ENCODE measurements at regions not wholly inside any gene's neighbourhood (a gene's known extent, or its start where the extent isn't known, plus 50 kb on each side); places are given as distances from the start of the nearest gene placed in this dataset.
"Not testable (repeated sequence)": the region's sequence is repeated elsewhere in the genome, so short reads cannot be mapped to it uniquely, and the experiment has no call there.

- not testable (repeated sequence) for TF ChIP-seq CTCF (IDR thresholded peaks at IDR 0.05); CBFB (CRISPR knock-in tag; IDR thresholded peaks at IDR 0.05; ENCODE audit: low read depth); ZSCAN18 (CRISPR knock-in tag; IDR thresholded peaks at IDR 0.05); JUN (CRISPR knock-in tag; IDR thresholded peaks at IDR 0.05); ZNF423 (CRISPR knock-in tag; IDR thresholded peaks at IDR 0.05)
- TF ChIP-seq, protein P1, sequence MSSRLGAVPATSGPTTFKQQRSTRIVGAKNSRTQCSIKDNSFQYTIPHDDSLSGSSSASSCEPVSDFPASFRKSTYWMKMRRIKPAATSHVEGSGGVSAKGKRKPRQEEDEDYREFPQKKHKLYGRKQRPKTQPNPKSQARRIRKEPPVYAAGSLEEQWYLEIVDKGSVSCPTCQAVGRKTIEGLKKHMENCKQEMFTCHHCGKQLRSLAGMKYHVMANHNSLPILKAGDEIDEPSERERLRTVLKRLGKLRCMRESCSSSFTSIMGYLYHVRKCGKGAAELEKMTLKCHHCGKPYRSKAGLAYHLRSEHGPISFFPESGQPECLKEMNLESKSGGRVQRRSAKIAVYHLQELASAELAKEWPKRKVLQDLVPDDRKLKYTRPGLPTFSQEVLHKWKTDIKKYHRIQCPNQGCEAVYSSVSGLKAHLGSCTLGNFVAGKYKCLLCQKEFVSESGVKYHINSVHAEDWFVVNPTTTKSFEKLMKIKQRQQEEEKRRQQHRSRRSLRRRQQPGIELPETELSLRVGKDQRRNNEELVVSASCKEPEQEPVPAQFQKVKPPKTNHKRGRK (CRISPR knock-in tag; IDR thresholded peaks at IDR 0.05; ENCODE audit: borderline replicate concordance) = not testable (repeated sequence)
- TF ChIP-seq, protein P2, sequence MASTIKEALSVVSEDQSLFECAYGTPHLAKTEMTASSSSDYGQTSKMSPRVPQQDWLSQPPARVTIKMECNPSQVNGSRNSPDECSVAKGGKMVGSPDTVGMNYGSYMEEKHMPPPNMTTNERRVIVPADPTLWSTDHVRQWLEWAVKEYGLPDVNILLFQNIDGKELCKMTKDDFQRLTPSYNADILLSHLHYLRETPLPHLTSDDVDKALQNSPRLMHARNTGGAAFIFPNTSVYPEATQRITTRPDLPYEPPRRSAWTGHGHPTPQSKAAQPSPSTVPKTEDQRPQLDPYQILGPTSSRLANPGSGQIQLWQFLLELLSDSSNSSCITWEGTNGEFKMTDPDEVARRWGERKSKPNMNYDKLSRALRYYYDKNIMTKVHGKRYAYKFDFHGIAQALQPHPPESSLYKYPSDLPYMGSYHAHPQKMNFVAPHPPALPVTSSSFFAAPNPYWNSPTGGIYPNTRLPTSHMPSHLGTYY (CRISPR knock-in tag; IDR thresholded peaks at IDR 0.05) = not testable (repeated sequence)
- TF ChIP-seq, protein P3, sequence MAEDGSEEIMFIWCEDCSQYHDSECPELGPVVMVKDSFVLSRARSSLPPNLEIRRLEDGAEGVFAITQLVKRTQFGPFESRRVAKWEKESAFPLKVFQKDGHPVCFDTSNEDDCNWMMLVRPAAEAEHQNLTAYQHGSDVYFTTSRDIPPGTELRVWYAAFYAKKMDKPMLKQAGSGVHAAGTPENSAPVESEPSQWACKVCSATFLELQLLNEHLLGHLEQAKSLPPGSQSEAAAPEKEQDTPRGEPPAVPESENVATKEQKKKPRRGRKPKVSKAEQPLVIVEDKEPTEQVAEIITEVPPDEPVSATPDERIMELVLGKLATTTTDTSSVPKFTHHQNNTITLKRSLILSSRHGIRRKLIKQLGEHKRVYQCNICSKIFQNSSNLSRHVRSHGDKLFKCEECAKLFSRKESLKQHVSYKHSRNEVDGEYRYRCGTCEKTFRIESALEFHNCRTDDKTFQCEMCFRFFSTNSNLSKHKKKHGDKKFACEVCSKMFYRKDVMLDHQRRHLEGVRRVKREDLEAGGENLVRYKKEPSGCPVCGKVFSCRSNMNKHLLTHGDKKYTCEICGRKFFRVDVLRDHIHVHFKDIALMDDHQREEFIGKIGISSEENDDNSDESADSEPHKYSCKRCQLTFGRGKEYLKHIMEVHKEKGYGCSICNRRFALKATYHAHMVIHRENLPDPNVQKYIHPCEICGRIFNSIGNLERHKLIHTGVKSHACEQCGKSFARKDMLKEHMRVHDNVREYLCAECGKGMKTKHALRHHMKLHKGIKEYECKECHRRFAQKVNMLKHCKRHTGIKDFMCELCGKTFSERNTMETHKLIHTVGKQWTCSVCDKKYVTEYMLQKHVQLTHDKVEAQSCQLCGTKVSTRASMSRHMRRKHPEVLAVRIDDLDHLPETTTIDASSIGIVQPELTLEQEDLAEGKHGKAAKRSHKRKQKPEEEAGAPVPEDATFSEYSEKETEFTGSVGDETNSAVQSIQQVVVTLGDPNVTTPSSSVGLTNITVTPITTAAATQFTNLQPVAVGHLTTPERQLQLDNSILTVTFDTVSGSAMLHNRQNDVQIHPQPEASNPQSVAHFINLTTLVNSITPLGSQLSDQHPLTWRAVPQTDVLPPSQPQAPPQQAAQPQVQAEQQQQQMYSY (CRISPR knock-in tag; IDR thresholded peaks at IDR 0.05) = not testable (repeated sequence)
- TF ChIP-seq, protein P4, sequence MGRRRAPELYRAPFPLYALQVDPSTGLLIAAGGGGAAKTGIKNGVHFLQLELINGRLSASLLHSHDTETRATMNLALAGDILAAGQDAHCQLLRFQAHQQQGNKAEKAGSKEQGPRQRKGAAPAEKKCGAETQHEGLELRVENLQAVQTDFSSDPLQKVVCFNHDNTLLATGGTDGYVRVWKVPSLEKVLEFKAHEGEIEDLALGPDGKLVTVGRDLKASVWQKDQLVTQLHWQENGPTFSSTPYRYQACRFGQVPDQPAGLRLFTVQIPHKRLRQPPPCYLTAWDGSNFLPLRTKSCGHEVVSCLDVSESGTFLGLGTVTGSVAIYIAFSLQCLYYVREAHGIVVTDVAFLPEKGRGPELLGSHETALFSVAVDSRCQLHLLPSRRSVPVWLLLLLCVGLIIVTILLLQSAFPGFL (CRISPR knock-in tag; IDR thresholded peaks at IDR 0.05; ENCODE audit: borderline replicate concordance) = not testable (repeated sequence)
- TF ChIP-seq, protein P5, sequence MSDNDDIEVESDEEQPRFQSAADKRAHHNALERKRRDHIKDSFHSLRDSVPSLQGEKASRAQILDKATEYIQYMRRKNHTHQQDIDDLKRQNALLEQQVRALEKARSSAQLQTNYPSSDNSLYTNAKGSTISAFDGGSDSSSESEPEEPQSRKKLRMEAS (CRISPR knock-in tag; IDR thresholded peaks at IDR 0.05) = not testable (repeated sequence)
Measured at GRCh38 chr9:38944881-38945449, 225.0 kb upstream of the FAM240B start.

Data from WTC11 (cell line).